ENCODE measurements at regions not wholly inside any gene's neighbourhood (a gene's known extent, or its start where the extent isn't known, plus 50 kb on each side); places are given as distances from the start of the nearest gene placed in this dataset.

DNA sequence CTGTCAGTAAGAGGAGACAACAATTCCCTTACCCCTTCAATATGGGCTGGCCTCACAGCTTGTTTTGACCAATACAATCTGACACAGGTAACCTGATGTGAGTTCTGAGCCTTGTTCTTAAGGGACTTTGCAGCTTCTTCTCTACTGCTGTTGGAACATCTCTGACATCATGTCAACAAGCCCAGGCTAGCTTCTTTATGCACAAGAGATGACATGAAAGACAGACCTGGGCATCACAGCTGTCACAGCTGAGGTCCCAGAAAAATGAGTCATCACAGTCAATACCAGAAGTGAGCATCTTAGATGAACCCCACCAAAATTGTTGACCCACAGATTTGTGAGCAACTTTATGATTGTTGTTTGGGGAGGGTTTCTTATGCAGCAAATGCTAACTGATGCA is 431.7 kb upstream of the PSMD7 start:
- no peak overlapping the region for H3K9ac ChIP-seq
- H3K27me3 ChIP-seq = no peaks in the 10 kb centered on the region
- TF ChIP-seq Cebpa-rat (IDR thresholded peaks at IDR 0.05) = no peak
- no peak overlapping the region for H3K4me2 ChIP-seq
- no peak overlapping the region for H3K27ac ChIP-seq
- no peaks in the 10 kb centered on the region for H4K20me1 ChIP-seq
- H3K4me1 ChIP-seq = no peaks in the 10 kb centered on the region
- H3K9me3 ChIP-seq = no peaks in the 10 kb centered on the region
- H3K36me3 ChIP-seq = no peaks in the 10 kb centered on the region
- H3K4me3 ChIP-seq = no peak overlapping the region

- Histone ChIP-seq H3K4me2 (no peak overlapping the region), H3K4me3 (no peak overlapping the region), H3K9me3 (no peaks in the 10 kb centered on the region), H3K9ac (no peak overlapping the region), H4K20me1 (no peaks in the 10 kb centered on the region), H3K36me3 (no peaks in the 10 kb centered on the region), H3K27me3 (no peaks in the 10 kb centered on the region), H3K27ac (no peak overlapping the region), H3K4me1 (no peaks in the 10 kb centered on the region)
- no peak for TF ChIP-seq Cebpa-rat (IDR thresholded peaks at IDR 0.05)
These were observed 438.3 kb upstream of the PSMD7 start for GRCh38 chr16:73858326-73858725.

- H3K27ac ChIP-seq = no peak overlapping the region
- H3K27me3 ChIP-seq = no peaks in the 10 kb centered on the region
- H3K4me3 ChIP-seq = no peak overlapping the region
- no peak overlapping the region for H3K9ac ChIP-seq
- no peaks in the 10 kb centered on the region for H3K9me3 ChIP-seq
- H3K4me1 ChIP-seq = no peaks in the 10 kb centered on the region
- H3K36me3 ChIP-seq = no peaks in the 10 kb centered on the region
- TF ChIP-seq Cebpa-rat (IDR thresholded peaks at IDR 0.05) = no peak
- no peaks in the 10 kb centered on the region for H4K20me1 ChIP-seq
- H3K4me2 ChIP-seq = no peak overlapping the region
These were observed 442.6 kb upstream of the PSMD7 start for GRCh38 chr16:73853968-73854367.

DNA sequence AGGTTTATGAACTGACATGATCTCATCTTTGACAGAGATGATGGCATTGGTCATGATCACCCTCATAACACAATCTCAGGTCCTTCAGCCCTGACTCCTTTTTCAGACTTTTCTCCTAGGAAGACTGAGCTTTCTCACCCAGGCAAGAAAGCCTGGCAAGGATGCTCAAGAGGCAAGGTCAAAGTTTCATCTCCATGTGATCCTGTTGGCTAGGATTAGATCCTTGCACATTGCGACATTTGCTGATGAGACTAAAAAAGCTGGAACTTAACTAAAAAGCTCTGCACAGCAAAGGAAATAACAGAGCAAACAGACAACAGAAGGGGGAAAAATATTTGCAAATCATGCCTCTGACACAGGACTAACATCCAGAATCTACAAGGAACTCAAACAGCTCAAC is 444.1 kb upstream of the PSMD7 start:
- H3K27ac ChIP-seq = no peak overlapping the region
- no peak overlapping the region for H3K4me2 ChIP-seq
- TF ChIP-seq Cebpa-rat (IDR thresholded peaks at IDR 0.05) = no peak
- no peaks in the 10 kb centered on the region for H4K20me1 ChIP-seq
- no peaks in the 10 kb centered on the region for H3K36me3 ChIP-seq
- no peak overlapping the region for H3K9ac ChIP-seq
- H3K4me3 ChIP-seq = no peak overlapping the region
- no peaks in the 10 kb centered on the region for H3K9me3 ChIP-seq
- H3K4me1 ChIP-seq = no peaks in the 10 kb centered on the region
- no peaks in the 10 kb centered on the region for H3K27me3 ChIP-seq

DNA sequence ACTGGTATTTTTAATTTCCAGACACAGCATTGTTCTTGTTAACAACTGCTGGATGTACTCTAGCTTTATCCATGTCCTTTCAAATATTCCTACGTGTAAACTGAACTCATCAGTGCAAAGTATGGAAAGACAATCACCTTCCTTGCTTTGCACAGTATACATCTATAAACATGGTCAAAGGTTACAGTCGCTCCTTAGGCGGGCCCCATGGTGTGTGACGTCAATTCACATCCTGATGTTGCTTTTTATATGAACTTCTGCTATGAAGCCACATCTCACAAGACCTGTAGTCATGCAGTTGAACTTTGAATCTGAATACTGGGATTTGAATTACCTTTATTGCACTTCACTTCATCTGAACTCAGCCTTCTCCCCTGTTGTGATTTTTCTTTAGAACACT is 447.6 kb upstream of the PSMD7 start:
- H3K4me1 ChIP-seq = no peaks in the 10 kb centered on the region
- no peaks in the 10 kb centered on the region for H3K9me3 ChIP-seq
- no peak overlapping the region for H3K4me3 ChIP-seq
- no peak overlapping the region for H3K4me2 ChIP-seq
- TF ChIP-seq Cebpa-rat (IDR thresholded peaks at IDR 0.05) = no peak
- H3K27me3 ChIP-seq = no peaks in the 10 kb centered on the region
- no peak overlapping the region for H3K9ac ChIP-seq
- no peak overlapping the region for H3K27ac ChIP-seq
- no peaks in the 10 kb centered on the region for H3K36me3 ChIP-seq
- H4K20me1 ChIP-seq = no peaks in the 10 kb centered on the region

DNA sequence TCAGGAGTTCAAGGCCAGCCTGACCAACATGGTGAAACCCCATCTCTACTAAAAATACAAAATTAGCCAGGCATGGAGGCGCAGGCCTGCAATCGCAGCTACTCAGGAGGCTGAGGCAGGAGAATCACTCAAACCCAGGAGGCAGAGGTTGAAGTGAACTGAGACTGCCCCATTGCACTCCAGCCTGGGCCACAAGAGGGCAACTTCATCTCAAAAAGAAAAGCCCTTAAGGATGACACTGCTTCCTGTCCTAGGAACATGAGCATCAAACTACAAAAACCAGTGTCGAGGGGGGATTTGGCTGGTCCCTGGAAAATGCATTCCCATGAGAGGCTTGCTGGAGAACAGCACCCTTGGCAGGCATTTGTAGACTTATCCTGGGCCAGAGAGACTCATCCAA is 449.5 kb upstream of the PSMD7 start:
- TF ChIP-seq Cebpa-rat (IDR thresholded peaks at IDR 0.05) = no peak
- H3K9me3 ChIP-seq = no peaks in the 10 kb centered on the region
- H3K4me1 ChIP-seq = peaks cover 6% of the 10 kb centered on the region; the same call in 1 of the 2 replicates
- no peaks in the 10 kb centered on the region for H4K20me1 ChIP-seq
- H3K4me2 ChIP-seq = no peak overlapping the region
- H3K27me3 ChIP-seq = no peaks in the 10 kb centered on the region
- H3K9ac ChIP-seq = no peak overlapping the region
- no peak overlapping the region for H3K27ac ChIP-seq
- H3K4me3 ChIP-seq = no peak overlapping the region
- no peaks in the 10 kb centered on the region for H3K36me3 ChIP-seq

GRCh38 chr16:73846356-73846755 is 450.3 kb upstream of the PSMD7 start:
- H4K20me1 ChIP-seq = no peaks in the 10 kb centered on the region
- peaks cover 6% of the 10 kb centered on the region; the same call in 1 of the 2 replicates for H3K4me1 ChIP-seq
- no peaks in the 10 kb centered on the region for H3K36me3 ChIP-seq
- no peak for TF ChIP-seq Cebpa-rat (IDR thresholded peaks at IDR 0.05)
- no peaks in the 10 kb centered on the region for H3K27me3 ChIP-seq
- no peak overlapping the region for H3K9ac ChIP-seq
- H3K4me3 ChIP-seq = no peak overlapping the region
- H3K9me3 ChIP-seq = no peaks in the 10 kb centered on the region
- no peak overlapping the region for H3K4me2 ChIP-seq
- H3K27ac ChIP-seq = no peak overlapping the region

GRCh38 chr16:73846007-73846330 is 450.6 kb upstream of the PSMD7 start:
- Histone ChIP-seq H3K27ac (no peak overlapping the region), H3K4me3 (no peak overlapping the region), H3K4me1 (peaks cover 6% of the 10 kb centered on the region; the same call in 1 of the 2 replicates), H4K20me1 (no peaks in the 10 kb centered on the region), H3K27me3 (no peaks in the 10 kb centered on the region), H3K9ac (no peak overlapping the region), H3K36me3 (no peaks in the 10 kb centered on the region), H3K4me2 (no peak overlapping the region), H3K9me3 (no peaks in the 10 kb centered on the region)
- no peak for TF ChIP-seq Cebpa-rat (IDR thresholded peaks at IDR 0.05)

GRCh38 chr16:73845238-73846006 is 451.2 kb upstream of the PSMD7 start:
- H4K20me1 ChIP-seq = no peaks in the 10 kb centered on the region
- H3K36me3 ChIP-seq = no peaks in the 10 kb centered on the region
- peaks cover 6% of the 10 kb centered on the region; the same call in 1 of the 2 replicates for H3K4me1 ChIP-seq
- H3K9me3 ChIP-seq = no peaks in the 10 kb centered on the region
- no peak overlapping the region for H3K4me2 ChIP-seq
- no peak overlapping the region for H3K27ac ChIP-seq
- H3K9ac ChIP-seq = no peak overlapping the region
- H3K27me3 ChIP-seq = no peaks in the 10 kb centered on the region
- H3K4me3 ChIP-seq = no peak overlapping the region
- no peak for TF ChIP-seq Cebpa-rat (IDR thresholded peaks at IDR 0.05)

- H3K4me2 ChIP-seq = no peak overlapping the region
- peaks cover 6% of the 10 kb centered on the region; the same call in 1 of the 2 replicates for H3K4me1 ChIP-seq
- H3K9me3 ChIP-seq = no peaks in the 10 kb centered on the region
- H3K36me3 ChIP-seq = no peaks in the 10 kb centered on the region
- H3K27ac ChIP-seq = no peak overlapping the region
- H3K4me3 ChIP-seq = no peak overlapping the region
- no peaks in the 10 kb centered on the region for H3K27me3 ChIP-seq
- no peaks in the 10 kb centered on the region for H4K20me1 ChIP-seq
- no peak overlapping the region for H3K9ac ChIP-seq
- no peak for TF ChIP-seq Cebpa-rat (IDR thresholded peaks at IDR 0.05)
These were observed 455.9 kb upstream of the PSMD7 start for GRCh38 chr16:73840728-73841127.

- H3K27ac ChIP-seq = no peak overlapping the region
- TF ChIP-seq Cebpa-rat (IDR thresholded peaks at IDR 0.05) = no peak
- no peaks in the 10 kb centered on the region for H3K27me3 ChIP-seq
- H3K36me3 ChIP-seq = no peaks in the 10 kb centered on the region
- H3K9ac ChIP-seq = no peak overlapping the region
- no peaks in the 10 kb centered on the region for H3K4me1 ChIP-seq
- H3K4me3 ChIP-seq = no peak overlapping the region
- H4K20me1 ChIP-seq = no peaks in the 10 kb centered on the region
- no peak overlapping the region for H3K4me2 ChIP-seq
- no peaks in the 10 kb centered on the region for H3K9me3 ChIP-seq
These were observed 465.4 kb upstream of the PSMD7 start for GRCh38 chr16:73831220-73831619.

Data from BLaER1 (cell line).